NCI-H1436 treated with DMSO at 0.1 percent for 48 hours (cell line): ENCODE measurements at regions not wholly inside any gene's neighbourhood (a gene's known extent, or its start where the extent isn't known, plus 50 kb on each side); places are given as distances from the start of the nearest gene placed in this dataset.
"Not testable (repeated sequence)": the region's sequence is repeated elsewhere in the genome, so short reads cannot be mapped to it uniquely, and the experiment has no call there.

Experiments
- DNase-seq: peaks from one replicate; lab custom pipeline; 2025; lab: John Stamatoyannopoulos, UW

DNA sequence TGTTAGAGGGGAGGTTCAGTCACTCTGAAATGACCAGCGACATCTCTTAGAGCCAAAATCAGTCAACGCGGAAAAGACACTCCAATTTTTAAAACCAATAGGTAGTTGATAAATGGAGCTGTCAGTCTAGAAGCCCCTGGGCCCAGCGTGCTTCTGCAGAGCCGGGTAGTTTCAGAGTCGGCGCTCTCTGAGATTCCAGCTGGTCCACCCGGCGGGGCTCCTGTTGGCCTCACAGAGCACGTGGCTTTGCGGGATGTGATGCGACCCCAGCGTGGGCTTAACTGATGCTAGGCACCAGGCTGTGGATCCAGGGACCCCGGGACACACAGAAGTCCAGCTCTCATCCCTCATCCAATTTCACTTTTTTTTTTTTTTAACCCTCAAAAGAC lies 245.9 kb downstream of the BCL2L11 start:
- not testable (repeated sequence) for DNase-seq

DNA sequence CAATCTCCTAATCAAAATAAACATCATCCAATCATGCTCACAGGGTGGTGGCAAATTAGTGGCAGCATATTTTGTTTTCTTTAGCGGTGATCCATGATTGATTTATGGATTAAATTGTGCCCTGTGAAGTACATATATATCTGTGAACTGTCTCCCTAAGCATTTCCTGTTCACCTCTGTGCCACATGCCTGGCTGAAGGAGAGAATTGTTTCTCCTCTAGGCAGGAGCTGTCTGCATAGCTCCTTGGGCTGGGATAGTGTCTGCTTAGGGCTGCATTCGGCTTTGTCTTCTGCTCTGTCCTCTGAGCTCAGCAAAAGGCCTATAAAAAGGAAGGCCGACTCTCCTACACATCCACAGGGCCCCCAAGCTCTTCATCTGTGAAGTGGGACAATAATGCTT lies 246.4 kb downstream of the BCL2L11 start:
- not testable (repeated sequence) for DNase-seq

DNA sequence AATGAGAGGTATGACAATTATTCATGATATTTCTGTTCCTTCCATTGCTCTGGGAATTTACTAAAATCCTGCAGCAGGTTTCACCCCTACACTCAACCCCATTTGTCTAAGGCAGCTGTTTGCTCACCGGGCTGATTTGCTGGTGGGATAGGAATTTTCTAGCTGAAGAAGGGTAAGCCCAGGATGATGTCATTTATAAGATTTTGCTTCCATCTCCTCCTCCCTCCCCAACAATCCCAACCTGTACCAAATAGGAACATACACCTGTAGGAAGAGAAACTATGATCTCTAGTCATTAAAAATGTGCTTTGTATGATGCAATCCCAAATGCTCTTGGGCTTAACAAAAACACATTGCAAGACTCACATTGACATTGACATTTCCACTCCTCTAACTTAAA lies 247.2 kb downstream of the BCL2L11 start:
- not testable (repeated sequence) for DNase-seq

DNA sequence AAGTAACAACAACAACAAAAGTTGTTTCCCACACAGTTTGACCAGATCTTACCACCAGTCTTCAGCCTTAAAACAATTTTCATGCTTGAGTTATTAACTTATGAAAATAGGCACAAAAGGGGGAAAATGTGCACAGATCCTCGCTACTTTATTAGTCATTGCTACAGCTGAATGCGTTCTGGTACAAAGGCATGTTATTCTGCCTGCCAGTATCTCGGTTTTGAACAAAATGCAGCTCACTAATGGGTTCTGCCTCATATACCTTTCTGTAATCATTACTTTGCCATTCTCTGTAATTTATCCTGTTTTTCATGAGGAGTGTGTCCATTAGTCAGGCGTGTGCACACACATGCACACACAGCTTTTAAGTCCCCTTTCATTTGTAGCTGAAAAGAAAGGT lies 247.6 kb downstream of the BCL2L11 start:
- DNase-seq: not testable (repeated sequence)

DNA sequence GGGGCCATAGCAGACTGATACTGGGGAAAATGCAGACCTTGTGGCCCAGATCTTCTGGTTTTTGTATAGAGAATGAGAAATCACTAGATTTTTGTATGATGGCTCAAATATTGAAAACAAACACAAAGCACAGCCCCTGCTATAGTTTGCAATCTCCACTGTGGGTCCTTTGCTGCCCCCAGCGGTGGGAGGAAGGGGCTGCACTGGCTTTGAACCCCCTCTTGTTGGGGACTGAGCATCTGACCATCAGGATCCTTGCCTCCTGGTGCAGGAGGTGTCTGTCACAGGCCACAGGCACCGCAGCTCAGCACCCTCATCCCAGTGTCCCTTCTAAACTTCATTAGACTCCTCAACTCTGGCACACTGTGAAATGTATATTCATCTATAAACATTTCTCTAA lies 252.3 kb downstream of the BCL2L11 start:
- not testable (repeated sequence) for DNase-seq

DNA sequence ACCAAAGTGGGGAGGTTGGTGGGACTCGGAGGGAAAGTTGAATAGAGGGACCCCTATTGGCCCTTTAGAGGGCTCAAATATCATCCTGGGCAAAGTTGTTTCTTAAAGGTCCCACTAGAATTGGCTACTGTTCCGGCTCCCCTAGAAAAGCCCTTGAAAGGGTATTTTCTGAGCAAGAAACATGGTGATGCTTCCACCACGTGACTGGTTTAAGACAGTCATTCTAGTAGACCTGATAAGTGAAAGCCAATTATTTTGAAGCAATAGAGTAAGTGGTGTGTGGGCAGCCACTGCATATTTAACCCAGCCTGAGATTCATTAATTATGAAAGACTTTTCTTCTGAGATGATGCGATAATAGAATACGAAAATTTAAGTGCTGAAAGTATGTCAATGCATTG lies 253.3 kb downstream of the BCL2L11 start:
- DNase-seq: not testable (repeated sequence)

DNA sequence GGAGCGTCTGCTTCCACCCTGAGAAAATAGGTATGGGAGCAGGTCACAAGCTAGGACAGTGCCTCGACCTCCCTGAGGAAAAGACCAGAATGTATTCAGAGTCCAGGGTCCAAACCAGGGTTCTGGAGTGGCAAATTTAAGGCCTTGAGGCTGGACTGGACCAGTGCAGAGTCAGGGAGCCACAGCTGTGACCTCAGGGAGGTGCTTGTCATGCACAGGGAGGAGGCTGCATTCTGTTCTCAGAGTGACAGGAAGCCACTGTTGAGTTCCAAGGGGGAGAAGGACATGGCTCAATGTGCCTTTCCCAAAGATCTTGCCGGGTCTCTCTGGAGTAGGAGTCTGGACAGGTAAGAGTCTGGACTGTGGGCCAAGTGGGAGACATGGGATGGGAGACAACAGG lies 254.0 kb downstream of the BCL2L11 start:
- DNase-seq: not testable (repeated sequence)

DNA sequence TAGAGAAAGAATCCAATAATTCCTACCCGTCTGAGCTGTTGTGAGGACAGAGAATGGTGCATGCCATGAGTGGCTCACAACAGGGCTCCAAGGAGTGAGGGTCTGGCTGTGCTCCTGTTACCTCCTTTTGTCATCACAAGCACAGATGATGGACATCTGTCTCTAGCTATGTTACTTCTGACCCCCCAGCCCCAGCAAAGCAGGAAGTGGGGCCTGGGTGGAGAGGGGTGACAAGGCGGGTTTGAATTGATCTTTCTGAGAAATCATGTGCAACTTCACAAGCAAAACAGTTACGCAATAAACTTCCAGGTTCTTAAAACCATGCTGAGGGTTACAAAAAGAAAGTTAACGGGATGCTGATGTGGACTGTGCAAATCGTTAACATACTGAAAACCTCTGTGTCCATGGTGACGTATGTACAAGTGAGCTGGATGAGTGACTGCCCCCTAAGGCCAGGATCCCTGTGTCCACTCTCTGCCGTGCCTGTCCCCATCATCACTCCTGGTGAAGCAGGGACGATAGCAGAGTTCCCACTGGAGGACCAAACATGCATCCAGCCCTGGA lies 254.7 kb downstream of the BCL2L11 start:
- DNase-seq: not testable (repeated sequence)

DNA sequence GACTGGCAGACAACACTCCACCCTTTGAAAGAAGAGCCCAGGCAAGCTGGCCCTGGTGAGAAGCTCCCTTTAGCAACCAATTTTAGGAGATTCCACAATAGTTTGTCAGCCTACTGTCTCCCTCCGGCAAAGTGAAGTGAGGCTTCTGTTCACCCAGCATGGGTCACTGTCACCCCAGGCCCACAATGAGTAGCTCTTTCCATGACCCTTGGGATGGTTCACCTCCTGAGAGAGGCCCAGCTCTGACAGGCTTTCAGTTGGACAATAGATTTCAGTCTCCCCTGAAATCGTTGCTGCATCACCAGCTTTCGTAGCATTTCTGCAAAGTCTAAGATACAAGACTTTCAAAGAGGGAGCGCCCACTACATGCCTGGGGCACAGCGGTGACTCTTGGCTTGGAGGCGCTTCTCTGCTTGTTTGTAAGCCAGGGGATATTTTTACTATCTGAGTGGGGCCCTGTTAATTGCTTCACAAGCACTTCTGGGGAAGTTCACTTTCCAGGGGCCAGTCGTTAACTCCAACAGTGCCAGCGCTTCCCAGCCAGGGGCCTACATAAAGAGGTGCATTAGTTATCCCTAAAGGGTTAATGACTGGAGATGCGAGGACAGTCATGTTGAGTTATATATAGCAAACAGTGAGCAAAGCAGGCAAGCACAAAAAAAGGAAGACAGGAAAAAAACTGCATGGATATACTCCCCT lies 255.7 kb downstream of the BCL2L11 start:
- not testable (repeated sequence) for DNase-seq

DNA sequence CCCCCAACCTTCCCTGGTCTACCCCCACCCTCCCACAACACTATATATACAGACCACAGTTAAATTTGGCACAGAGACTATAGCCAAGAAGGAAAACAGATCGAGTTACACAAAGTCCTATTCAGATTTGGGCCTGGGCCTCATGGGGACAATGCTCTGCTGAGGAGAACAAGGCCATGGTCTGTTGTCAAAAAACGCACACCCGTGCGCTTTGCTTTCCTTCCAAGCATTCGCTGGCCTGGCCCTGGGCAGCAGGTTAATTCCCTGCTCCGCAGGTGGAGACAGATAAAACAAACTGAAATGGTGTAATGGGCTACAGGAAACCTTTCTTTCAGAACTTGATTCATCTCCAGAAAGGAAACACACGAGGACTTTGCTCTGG lies 256.2 kb downstream of the BCL2L11 start:
- not testable (repeated sequence) for DNase-seq

DNA sequence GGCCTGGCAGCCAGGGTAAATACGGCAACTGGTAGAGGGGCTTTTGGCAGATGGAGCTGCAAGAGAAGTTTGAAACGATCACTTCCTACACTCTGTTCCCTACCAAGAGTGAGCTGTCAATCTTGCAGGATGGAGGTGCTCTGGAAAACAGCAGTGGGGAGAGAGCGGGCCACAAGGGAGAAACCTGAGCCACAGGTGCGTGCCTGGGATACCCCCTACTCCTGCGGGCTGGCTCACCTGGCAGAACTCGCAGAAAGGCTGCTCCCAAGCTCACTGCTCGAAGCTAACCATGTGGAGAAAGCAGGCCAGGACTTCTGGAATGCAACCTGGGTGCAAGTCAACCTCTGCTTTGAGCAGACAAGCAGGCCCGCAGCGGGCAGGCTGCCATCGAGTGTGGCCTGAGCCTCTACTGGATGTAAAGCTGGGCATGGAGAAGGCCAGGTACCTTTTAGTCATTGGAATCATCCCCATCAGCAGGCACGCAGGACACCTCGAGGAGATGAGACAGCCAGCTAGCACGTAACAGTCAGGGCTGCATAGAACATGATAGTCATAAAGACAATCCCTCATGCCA lies 256.8 kb downstream of the BCL2L11 start:
- DNase-seq: not testable (repeated sequence)

DNA sequence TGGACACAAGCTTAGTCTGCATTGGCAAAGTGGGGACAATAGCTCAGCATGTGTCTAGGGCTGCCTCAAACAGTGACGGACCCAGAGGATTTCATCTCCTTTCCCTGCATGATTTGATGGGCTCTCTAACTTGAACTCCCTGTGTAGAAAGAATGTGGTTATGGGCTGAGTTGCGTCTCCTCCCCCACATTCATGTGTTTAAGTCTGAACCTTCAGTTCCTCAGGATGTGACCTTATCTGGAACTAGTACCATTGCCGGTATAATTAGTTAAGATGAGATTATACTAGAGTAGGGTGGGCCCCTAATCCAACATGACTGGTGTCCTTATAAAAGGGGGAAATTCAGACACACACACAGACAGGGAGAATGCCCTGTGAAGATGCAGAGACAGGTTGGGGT lies 257.6 kb downstream of the BCL2L11 start:
- DNase-seq: not testable (repeated sequence)

DNA sequence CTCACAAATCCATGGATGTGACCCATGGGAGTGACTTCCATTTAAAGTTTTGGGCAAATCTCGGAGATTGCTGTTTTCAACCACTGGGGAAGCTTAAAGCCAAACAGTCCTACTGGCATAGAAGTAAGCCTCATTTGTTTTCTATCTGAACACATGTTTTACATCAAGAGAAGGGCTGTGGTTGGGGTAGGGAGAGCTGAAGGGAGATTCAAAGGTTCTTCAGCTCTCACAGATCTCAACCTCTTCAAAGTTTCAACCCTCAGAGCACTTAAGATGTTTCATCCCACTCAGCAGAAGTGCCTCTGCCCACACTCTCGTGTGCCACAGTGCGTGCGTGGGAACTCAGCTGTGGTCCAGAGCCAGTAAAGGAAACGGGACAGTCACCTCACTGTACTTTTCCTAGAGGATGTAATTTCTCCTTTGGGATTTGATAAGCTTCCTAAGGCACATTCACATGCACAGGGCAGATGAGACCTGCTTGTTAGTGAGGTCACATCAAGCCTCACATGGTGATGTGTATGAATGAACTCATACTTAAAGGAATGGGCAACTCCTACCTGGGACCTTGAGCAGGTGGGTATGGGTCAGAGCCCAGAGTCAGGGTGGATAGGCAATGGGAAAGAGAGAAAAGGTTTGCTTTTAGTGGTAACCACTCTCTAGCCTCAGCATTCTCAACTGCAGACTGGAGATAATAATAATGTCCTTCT lies 260.2 kb downstream of the BCL2L11 start:
- not testable (repeated sequence) for DNase-seq

DNA sequence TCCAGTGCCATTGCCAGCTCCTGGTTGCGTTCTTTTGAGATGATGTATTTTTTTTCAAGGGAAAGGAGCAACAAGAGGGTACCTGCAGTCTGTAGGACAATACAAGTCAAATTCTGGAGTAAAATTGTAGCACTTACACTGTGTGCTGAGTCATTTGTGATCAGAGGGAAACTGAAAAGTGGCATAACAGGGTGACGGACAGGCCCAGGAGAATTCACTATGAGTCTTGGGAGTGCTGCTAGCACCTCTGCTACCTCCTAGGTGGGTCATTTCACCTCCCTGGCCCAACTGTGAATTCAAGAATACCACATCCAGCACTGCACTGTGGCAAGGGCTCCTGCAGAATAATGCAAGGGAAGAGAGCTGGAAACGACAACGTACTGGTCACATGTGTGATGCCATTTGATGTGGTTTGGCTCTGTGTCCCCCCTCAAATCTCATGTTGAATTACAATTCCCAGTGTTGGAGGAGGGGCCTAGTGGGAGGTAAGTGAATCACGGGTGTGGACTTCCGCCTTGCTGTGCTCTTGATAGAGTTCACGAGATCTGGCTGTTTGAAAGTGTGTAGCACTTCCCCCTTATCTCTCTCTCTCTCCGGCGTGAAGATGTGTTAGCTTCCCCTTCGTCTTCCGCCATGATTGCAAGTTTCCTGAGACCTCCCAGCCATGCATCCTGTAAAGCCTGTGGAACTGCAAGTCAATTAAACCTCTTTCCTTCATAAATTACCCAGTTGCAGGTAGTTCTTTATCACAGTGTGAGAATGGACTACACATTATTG lies 261.0 kb downstream of the BCL2L11 start:
- not testable (repeated sequence) for DNase-seq

DNA sequence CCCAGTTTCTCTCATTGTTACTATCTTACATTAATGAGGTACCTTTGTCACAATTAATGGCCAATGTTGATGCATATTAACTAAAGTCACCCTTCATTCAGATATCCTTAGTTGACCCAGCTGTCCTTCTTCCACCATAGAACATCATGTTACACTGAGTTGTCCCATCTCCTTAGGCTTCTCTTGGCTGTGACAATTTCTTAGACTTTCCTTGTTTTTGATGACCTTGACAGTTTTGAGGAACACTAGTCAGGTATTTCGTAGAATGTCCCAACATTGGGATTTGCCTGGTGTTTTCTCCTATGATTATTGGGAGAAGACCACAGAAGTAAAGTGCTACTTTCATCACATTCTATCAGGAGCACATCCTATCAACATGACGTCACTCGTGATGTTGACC lies 261.8 kb downstream of the BCL2L11 start:
- DNase-seq: not testable (repeated sequence)

DNA sequence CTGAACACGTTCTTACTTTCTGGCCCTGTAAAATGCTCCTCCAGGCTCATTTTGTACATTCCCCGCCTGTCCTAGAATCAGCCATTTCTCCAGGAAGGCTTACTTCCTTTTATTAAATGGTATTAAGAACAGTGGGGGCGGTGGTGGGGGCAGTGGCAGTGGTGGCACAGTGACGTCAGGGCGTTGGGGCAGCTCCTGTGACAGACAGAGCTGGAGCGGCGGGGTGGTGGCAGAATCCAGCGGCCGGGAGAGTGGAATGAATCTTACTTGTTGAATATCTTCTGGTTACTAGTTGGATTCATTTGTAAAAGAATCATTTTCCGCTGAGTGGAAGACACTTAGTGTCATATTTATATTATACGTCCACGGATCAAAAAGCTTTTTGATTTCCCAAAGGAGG lies 262.6 kb downstream of the BCL2L11 start:
- DNase-seq: not testable (repeated sequence)

DNA sequence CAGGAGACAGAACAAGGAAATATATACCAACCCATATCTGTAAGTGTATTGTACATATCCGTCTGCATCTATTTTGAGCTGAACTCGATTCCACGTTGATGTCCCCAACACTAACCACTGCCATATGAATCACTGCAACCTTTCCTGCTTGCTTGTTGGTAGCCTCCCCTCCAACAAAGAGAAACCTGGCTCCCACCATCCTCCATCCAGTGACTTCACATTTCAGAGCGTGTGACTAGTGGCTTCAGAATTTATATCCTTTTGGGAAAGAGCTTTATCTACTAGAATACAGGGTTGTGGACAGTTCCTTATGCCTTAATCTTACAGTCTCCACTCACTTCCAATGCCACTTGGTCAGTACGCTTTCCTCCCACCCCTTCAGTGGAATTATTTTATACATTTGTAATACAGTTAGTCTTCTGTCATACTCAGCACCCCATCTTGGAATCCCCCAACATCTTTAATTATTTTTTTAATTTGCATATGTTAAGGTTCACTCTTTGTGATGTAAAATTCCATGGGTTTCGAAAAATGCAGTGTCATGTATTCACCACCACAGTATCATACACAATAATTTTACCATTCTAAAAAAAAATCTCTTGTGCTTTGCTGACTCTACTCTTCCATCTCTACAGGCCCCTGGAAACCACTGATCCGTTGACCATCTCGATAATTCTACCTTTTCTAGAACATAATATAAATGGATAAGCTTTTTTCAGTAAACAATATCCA lies 264.7 kb downstream of the BCL2L11 start:
- not testable (repeated sequence) for DNase-seq

DNA sequence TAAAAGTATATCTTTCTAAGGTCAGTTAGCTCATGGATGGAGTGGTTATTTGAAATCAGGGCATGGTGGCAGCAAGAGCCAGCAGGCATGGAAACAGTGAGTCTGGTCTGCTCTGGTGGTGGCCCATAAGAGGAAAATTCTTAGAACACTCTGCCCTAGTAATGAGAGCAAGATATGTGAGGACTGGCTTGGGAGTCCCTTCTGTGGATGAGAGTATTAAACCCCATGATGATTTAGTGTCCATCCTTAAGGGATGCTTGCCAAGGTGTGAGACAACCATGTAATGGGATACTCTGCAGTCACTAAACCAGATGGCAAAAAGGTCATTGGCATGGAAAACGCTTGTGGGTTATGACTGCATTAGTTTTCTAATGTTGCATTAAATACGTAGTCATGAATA lies 269.9 kb downstream of the BCL2L11 start:
- not testable (repeated sequence) for DNase-seq

DNA sequence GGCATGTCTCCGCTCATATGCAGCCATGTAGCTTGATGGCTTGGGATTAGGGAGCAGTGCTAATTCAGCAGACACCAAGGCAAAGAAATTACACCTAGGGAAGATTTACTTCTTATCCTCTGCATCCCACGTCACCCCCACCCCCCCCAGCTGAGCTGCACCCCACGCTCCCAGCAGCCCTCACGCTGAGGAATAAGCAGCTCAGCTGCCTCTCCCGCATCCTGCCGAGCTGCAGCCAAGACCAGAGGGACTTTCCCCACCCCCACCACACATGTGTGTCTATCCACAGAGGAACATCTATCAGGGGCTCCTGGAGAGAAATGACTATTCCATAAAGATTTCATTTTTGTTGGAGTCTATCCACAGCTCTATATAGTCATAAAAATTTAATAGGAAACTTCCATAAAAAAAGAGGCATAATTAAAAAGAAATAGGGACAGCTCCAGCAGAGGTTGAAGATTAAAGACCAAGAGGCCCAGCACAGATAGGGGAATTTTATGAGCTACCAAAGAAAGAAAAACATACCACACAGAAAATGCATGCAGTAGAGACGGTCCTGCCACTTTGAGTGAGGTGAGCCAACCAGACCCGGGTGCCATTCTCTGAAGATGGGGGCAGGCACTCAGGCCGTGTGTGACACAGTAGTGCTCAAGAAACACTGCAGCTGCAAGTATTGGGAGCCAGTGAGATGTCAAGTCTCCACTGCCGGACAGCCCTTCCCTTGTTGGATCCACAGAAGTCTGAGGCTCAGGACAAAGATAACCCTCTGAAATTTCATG lies 274.8 kb downstream of the BCL2L11 start:
- DNase-seq: not testable (repeated sequence)

DNA sequence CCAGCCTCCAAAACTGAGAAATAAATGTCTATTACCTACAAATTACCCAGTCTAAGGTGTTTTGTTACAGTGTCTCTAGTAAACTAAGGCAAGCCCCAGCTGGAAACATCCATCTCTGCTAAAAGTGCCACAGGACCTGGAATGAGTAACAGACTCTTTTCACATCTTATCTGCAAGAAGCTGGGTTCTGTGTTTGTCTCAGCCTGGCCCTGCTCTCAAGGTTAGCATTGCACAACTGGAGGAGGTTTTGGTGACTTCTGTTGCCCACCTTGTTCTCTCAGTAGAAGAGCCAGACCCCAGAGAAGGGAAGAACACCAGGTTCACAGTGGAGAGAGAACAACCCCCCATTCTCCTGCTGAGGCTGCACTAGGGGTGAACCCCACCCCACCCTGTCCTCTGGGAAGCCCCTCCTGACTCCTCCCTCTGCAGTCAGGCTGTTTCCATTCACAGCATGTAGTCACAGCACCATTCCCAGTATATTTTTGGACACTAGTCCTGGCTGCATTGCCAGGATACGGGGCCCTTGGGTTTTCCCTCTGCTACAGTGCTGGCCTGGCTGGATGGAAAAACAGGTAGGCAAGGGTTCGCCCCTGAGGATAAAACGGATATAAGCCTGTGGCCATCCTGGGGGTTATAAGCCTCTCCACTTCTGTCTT lies 280.0 kb downstream of the BCL2L11 start:
- DNase-seq: not testable (repeated sequence)
